ENCODE measurements at regions not wholly inside any gene's neighbourhood (a gene's known extent, or its start where the extent isn't known, plus 50 kb on each side); places are given as distances from the start of the nearest gene placed in this dataset.

GRCh38 chr16:85420501-85421337 is 192.4 kb upstream of the GSE1 start (continued):
- TF ChIP-seq, protein P1, sequence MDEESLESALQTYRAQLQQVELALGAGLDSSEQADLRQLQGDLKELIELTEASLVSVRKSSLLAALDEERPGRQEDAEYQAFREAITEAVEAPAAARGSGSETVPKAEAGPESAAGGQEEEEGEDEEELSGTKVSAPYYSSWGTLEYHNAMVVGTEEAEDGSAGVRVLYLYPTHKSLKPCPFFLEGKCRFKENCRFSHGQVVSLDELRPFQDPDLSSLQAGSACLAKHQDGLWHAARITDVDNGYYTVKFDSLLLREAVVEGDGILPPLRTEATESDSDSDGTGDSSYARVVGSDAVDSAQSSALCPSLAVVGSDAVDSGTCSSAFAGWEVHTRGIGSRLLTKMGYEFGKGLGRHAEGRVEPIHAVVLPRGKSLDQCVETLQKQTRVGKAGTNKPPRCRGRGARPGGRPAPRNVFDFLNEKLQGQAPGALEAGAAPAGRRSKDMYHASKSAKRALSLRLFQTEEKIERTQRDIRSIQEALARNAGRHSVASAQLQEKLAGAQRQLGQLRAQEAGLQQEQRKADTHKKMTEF (CRISPR knock-in tag; IDR thresholded peaks at IDR 0.05), result peak; percentile 86
- TF ChIP-seq, protein P2, sequence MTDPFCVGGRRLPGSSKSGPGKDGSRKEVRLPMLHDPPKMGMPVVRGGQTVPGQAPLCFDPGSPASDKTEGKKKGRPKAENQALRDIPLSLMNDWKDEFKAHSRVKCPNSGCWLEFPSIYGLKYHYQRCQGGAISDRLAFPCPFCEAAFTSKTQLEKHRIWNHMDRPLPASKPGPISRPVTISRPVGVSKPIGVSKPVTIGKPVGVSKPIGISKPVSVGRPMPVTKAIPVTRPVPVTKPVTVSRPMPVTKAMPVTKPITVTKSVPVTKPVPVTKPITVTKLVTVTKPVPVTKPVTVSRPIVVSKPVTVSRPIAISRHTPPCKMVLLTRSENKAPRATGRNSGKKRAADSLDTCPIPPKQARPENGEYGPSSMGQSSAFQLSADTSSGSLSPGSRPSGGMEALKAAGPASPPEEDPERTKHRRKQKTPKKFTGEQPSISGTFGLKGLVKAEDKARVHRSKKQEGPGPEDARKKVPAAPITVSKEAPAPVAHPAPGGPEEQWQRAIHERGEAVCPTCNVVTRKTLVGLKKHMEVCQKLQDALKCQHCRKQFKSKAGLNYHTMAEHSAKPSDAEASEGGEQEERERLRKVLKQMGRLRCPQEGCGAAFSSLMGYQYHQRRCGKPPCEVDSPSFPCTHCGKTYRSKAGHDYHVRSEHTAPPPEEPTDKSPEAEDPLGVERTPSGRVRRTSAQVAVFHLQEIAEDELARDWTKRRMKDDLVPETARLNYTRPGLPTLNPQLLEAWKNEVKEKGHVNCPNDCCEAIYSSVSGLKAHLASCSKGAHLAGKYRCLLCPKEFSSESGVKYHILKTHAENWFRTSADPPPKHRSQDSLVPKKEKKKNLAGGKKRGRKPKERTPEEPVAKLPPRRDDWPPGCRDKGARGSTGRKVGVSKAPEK (CRISPR knock-in tag; IDR thresholded peaks at IDR 0.05; ENCODE audit: borderline replicate concordance), result peak; percentile 71; the same call in 1 of the 2 replicates
- TF ChIP-seq ZNF687 (CRISPR knock-in tag; IDR thresholded peaks at IDR 0.05) (peak; percentile 85), ZSCAN21 (CRISPR knock-in tag; IDR thresholded peaks at IDR 0.05; ENCODE audit: borderline replicate concordance) (peak; percentile 89; the same call in 1 of the 2 replicates), ARID2 (CRISPR knock-in tag; IDR thresholded peaks at IDR 0.05; ENCODE audit: borderline replicate concordance) (0 out of 2 replicates have a peak, but pooled peaks have one; percentile 63), ZFP36 (IDR thresholded peaks at IDR 0.05; ENCODE audit: borderline replicate concordance, low read depth, low read length, partially characterized antibody) (peak; percentile 59), USF2 (IDR thresholded peaks at IDR 0.05; ENCODE audit: low read depth, low read length) (peak; percentile 85), USF2 (CRISPR knock-in tag; IDR thresholded peaks at IDR 0.05; ENCODE audit: borderline replicate concordance) (peak; percentile 95), MED8 (CRISPR knock-in tag; IDR thresholded peaks at IDR 0.05; ENCODE audit: insufficient replicate concordance) (peak; percentile 91), FOXA3 (CRISPR knock-in tag; IDR thresholded peaks at IDR 0.05) (peak; percentile 58; the same call in 1 of the 2 replicates), ZNF33B (CRISPR knock-in tag; IDR thresholded peaks at IDR 0.05) (0 out of 2 replicates have a peak, but pooled peaks have one; percentile 75), ZMYM3 (CRISPR knock-in tag; IDR thresholded peaks at IDR 0.05) (peak; percentile 99), ZNF317 (CRISPR knock-in tag; IDR thresholded peaks at IDR 0.05) (no peak), ZNF644 (CRISPR knock-in tag; IDR thresholded peaks at IDR 0.05; ENCODE audit: low read depth) (no peak), FOXP1 (IDR thresholded peaks at IDR 0.05) (no peak), FOXP1 (CRISPR knock-in tag; IDR thresholded peaks at IDR 0.05) (no peak)
- TF ChIP-seq, protein P3, sequence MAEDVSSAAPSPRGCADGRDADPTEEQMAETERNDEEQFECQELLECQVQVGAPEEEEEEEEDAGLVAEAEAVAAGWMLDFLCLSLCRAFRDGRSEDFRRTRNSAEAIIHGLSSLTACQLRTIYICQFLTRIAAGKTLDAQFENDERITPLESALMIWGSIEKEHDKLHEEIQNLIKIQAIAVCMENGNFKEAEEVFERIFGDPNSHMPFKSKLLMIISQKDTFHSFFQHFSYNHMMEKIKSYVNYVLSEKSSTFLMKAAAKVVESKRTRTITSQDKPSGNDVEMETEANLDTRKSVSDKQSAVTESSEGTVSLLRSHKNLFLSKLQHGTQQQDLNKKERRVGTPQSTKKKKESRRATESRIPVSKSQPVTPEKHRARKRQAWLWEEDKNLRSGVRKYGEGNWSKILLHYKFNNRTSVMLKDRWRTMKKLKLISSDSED (CRISPR knock-in tag; IDR thresholded peaks at IDR 0.05), result no peak; the same call in 1 of the 2 replicates
